ENCODE measurements at regions not wholly inside any gene's neighbourhood (a gene's known extent, or its start where the extent isn't known, plus 50 kb on each side); places are given as distances from the start of the nearest gene placed in this dataset.

- H3K27ac ChIP-seq, result no peak overlapping the region
- TF ChIP-seq ZFX (IDR thresholded peaks at IDR 0.05; ENCODE audit: borderline replicate concordance) (no peak), CTCF (IDR thresholded peaks at IDR 0.05) (no peak)
Measured at GRCh38 chr13:47146991-47147811, 250.3 kb upstream of the HTR2A start.

DNA sequence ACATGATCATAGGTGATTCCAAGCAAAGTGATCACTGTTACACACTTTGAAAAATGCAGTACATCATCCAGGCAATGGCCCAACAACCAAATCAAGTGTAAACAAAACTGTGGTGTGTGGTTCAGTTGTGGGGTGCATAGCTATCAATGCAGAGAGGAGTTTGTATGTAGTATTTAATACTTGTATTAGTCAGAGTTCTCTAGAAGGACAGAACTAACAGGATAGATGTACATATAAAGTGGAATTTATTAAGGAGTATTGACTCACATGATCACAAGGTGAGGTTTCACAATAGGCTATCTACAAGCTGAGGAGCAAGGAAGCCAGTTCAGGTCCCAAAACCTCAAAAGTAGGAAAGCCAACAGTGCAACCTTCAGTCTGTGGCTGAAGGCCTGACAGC, 249.3 kb upstream of the HTR2A start:
- no peak for TF ChIP-seq CTCF (IDR thresholded peaks at IDR 0.05)
- TF ChIP-seq ZFX (IDR thresholded peaks at IDR 0.05; ENCODE audit: borderline replicate concordance), result no peak
- H3K27ac ChIP-seq, result no peak overlapping the region

GRCh38 chr13:47144782-47145181, 247.9 kb upstream of the HTR2A start:
- no peak overlapping the region for H3K27ac ChIP-seq
- TF ChIP-seq ZFX (IDR thresholded peaks at IDR 0.05; ENCODE audit: borderline replicate concordance) (no peak), CTCF (IDR thresholded peaks at IDR 0.05) (no peak)

GRCh38 chr13:47142105-47142504, 245.3 kb upstream of the HTR2A start:
- TF ChIP-seq CTCF (IDR thresholded peaks at IDR 0.05), result no peak
- TF ChIP-seq ZFX (IDR thresholded peaks at IDR 0.05; ENCODE audit: borderline replicate concordance), result no peak
- H3K27ac ChIP-seq, result no peak overlapping the region

DNA sequence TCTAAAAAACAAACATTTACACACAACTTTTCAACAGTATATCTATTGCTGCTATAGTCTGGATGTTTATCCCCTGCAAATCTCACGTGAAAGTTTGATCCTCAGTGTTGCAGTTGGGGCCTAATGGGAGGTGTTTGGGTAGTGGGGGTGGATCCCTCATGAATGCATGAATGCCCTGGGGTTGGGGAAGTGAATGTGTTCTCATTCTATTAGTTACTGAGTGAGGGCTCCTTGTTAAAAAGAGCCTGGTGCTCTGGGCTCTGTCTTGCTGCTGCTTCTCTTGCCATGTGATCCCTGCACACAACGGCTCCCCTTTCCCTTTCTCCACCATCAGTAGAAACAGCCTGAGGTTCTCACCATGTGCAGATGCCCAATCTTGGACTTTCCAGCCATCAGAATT, 242.7 kb upstream of the HTR2A start:
- no peak for TF ChIP-seq ZFX (IDR thresholded peaks at IDR 0.05; ENCODE audit: borderline replicate concordance)
- no peak for TF ChIP-seq CTCF (IDR thresholded peaks at IDR 0.05)
- no peak overlapping the region for H3K27ac ChIP-seq

DNA sequence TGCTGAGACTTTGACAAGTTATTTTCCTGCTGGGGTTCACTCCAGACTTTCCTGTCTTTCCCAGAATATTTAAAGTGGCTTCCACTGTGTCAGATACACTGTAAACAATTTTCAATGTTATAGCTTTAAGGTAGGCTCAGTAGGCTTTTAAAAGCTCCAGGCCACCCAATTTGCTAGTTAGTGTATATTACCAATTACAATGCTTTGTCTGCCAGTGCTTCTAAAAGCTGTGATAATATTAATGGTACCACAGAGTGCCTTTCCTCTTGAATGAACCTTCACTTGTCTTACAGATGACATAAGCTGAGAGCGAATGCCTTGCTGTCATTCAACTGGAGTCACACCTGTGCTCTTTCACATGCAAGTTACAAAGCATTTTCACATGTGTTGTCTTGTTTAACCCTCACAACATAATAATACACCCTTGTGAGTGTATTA, 239.7 kb upstream of the HTR2A start:
- H3K27ac ChIP-seq, result no peak overlapping the region
- TF ChIP-seq CTCF (IDR thresholded peaks at IDR 0.05), result no peak
- TF ChIP-seq ZFX (IDR thresholded peaks at IDR 0.05; ENCODE audit: borderline replicate concordance), result no peak

GRCh38 chr13:47135800-47136503, 239.1 kb upstream of the HTR2A start:
- no peak overlapping the region for H3K27ac ChIP-seq
- TF ChIP-seq ZFX (IDR thresholded peaks at IDR 0.05; ENCODE audit: borderline replicate concordance), result no peak
- no peak for TF ChIP-seq CTCF (IDR thresholded peaks at IDR 0.05)

All from 22Rv1 (cell line).